K562 (cell line): ENCODE measurements at regions not wholly inside any gene's neighbourhood (a gene's known extent, or its start where the extent isn't known, plus 50 kb on each side); places are given as distances from the start of the nearest gene placed in this dataset.

Source experiments
- ATAC-seq: fragments of 200-7000 bp; cut with Tn5 transposase; 3 replicates; pipeline ENCODE4 v1.9.1; 2020; ENCODE audit warnings: moderate library complexity
- BruUV-seq: library from RNA; stranded (reverse); fragments of 400-500 nt; replicated peaks from 2 replicates; lab custom pipeline; 2021; lab: Mats Ljungman, UMichigan
- CTCF ChIA-PET: fragments of 300-600 bp; formaldehyde crosslinking; extraction: SDS; loops from one replicate; lab custom pipeline; 2021; ENCODE audit warnings: low intra/inter-chr PET ratio; lab: Yijun Ruan, JAX
- POLR2A ChIA-PET: fragments of 300-600, 350-650 bp; sonication (Branson Sonifier 250); formaldehyde crosslinking; extraction: SDS; loops from one replicate; lab custom pipeline; 2021; ENCODE audit warnings: antibody characterized with exemption, inconsistent platforms; lab: Yijun Ruan, JAX
- DNase-seq, 4 experiments: peaks; one replicate each; pipeline versions ENCODE4 v3.0.0 to v3.0.0-alpha.2; 2011 to 2018; ENCODE audit warnings: low spot score in 3 of 4, mixed read lengths in 3 of 4; ENCODE audit errors: extremely low read depth in 1 of 4
- FAIRE-seq: peaks from 2 replicates; lab custom pipeline; 2011; peaks lifted over from hg19 to GRCh38; lab: Jason Lieb, UNC
- H2AFZ ChIP-seq: 2 replicates; pipeline ENCODE4 v1.6.0; 2011; ENCODE audit warnings: low read depth, low read length, control low read depth, inconsistent platforms
- H3K27ac ChIP-seq: fragments of 200-600 bp; 3 replicates; pipeline ENCODE4 v1.8.0; 2011; ENCODE audit warnings: low read depth, mild to moderate bottlenecking, control low read depth, inconsistent platforms, low read length, moderate library complexity, mixed read lengths; ENCODE audit errors: extremely low read depth
- H3K27me3 ChIP-seq, 2 experiments: fragments of 300-600 bp in 1 of 2; 2 replicates in 1 of 2; 3 replicates in 1 of 2; pipeline versions ENCODE4 v1.6.0 to v1.8.0; 2011; ENCODE audit warnings: inconsistent platforms in 2 of 2, low read length in 2 of 2, mild to moderate bottlenecking in 1 of 2, mixed read lengths in 1 of 2, moderate library complexity in 1 of 2; ENCODE audit not compliant: control insufficient read depth in 2 of 2, insufficient read depth in 2 of 2
- H3K36me3 ChIP-seq: fragments of 300-600 bp; 3 replicates; pipeline ENCODE4 v1.8.0; 2011; ENCODE audit warnings: mild to moderate bottlenecking, low read length, inconsistent platforms; ENCODE audit not compliant: control insufficient read depth, insufficient read depth
- H3K4me1 ChIP-seq, 2 experiments: fragments of 200-600 bp in 1 of 2; replicated peaks in 1 of 2; 2 replicates in 1 of 2; 3 replicates in 1 of 2; pipeline versions ENCODE4 v1.5.1 to v1.8.0; 2011; ENCODE audit warnings: inconsistent platforms in 2 of 2, low read length in 2 of 2, mild to moderate bottlenecking in 1 of 2, mixed read lengths in 1 of 2, moderate library complexity in 1 of 2; ENCODE audit not compliant: control insufficient read depth in 2 of 2, insufficient read depth in 2 of 2
- H3K4me2 ChIP-seq: 2 replicates; pipeline ENCODE4 v1.6.1; 2011; ENCODE audit warnings: low read length, control low read depth, inconsistent platforms, mixed read lengths; ENCODE audit not compliant: insufficient read depth
- H3K4me3 ChIP-seq: fragments of 200-600 bp; sonication (generic), shearing (Covaris generic); 2 replicates; pipeline ENCODE4 v1.5.1; 2016; ENCODE audit warnings: control low read depth, inconsistent platforms
- H3K79me2 ChIP-seq: fragments of 200-600 bp; 3 replicates; pipeline ENCODE4 v1.8.0; 2011; ENCODE audit warnings: low read length, inconsistent platforms; ENCODE audit not compliant: control insufficient read depth, insufficient read depth
- H3K9ac ChIP-seq, 2 experiments: 2 replicates each; pipeline versions ENCODE4 v1.6.0 to v1.6.1; 2011; ENCODE audit warnings: low read depth in 2 of 2, low read length in 2 of 2, control low read depth in 1 of 2, inconsistent platforms in 1 of 2, mild to moderate bottlenecking in 1 of 2, mixed read lengths in 1 of 2; ENCODE audit not compliant: insufficient read depth in 1 of 2
- H3K9me1 ChIP-seq: one replicate; pipeline ENCODE4 v1.6.0; 2011; ENCODE audit warnings: inconsistent platforms, mild to moderate bottlenecking, low read length, moderate library complexity; ENCODE audit not compliant: control insufficient read depth, insufficient read depth
- H3K9me3 ChIP-seq: replicated peaks from 2 replicates; pipeline ENCODE4 v1.5.1; 2011; ENCODE audit warnings: low read depth, low read length, inconsistent platforms; ENCODE audit not compliant: control insufficient read depth, insufficient read depth
- H4K20me1 ChIP-seq: replicated peaks from 2 replicates; pipeline ENCODE4 v1.6.1; 2011; ENCODE audit warnings: low read length, inconsistent platforms, mixed read lengths; ENCODE audit not compliant: control insufficient read depth, insufficient read depth
- NRF1 ChIP-seq, 2 experiments: fragments of 450-650 bp; IDR thresholded peaks in 1 of 2; conservative IDR thresholded peaks in 1 of 2; 2 replicates each; pipeline ENCODE4 v1.6.1; 2014; ENCODE audit warnings: mild to moderate bottlenecking in 2 of 2
- PURB ChIP-seq: sonication (generic); formaldehyde crosslinking; IDR thresholded peaks from 2 replicates; pipeline ENCODE4 v1.9.0; 2021; ENCODE audit warnings: low read depth, mild to moderate bottlenecking, missing genetic modification reagents
- WGBS: fragments of 100-300 bp; shearing (Covaris generic); methylation state at CpG from one replicate; pipeline ENCODE4 v1.1.6; 2016; ENCODE audit warnings: low coverage, mixed read lengths; ENCODE audit not compliant: insufficient coverage; ENCODE audit errors: missing lambda C conversion rate; 5-methylcytosine and 5-hydroxymethylcytosine counted together
- in situ Hi-C: fragments of 300-500 bp; cut with MboI; formaldehyde crosslinking; loops from 4 replicates; pipeline ENCODE4 v1.15.0; 2018; ENCODE audit warnings: inconsistent platforms, mixed read lengths
- intact Hi-C: fragments of 100-400 bp; cut with micrococcal nuclease; formaldehyde crosslinking; loops from 2 replicates; pipeline ENCODE4 v1.14.2; 2022
- TF ChIP-seq, protein P1 (sequence below): fragments of 250-450 bp; sonication (Bioruptor Pico); IDR thresholded peaks from 2 replicates; pipeline ENCODE4 v1.8.0; 2022; ENCODE audit warnings: moderate library complexity, mild to moderate bottlenecking, inconsistent platforms

DNA sequence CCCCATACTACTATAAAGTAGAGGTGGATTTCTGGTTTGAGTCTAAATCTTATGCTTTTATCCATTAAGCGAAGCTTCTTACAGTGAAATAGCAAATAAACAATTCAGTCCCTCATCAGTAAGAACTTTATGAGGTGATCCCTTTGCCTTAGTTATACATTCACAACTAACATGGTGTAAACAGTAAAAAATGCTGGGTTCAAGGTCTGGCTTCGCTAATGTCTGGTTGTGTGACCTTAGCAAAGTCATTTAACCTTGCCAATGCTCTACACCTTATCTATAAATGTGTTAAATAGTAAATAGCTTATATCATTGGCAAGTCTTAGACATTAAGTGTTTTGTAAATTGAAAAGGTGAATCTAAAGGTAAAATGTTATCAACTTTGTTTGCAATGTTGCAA, 475.4 kb downstream of the LMO4 start:
- no peak overlapping the region for H2AFZ ChIP-seq
- H3K9me1 ChIP-seq: no peaks in the 10 kb centered on the region
- H3K4me1 ChIP-seq: no peaks in the 10 kb centered on the region
- H3K9ac ChIP-seq: no peak overlapping the region
- 0% methylated on average over 2 of the region's 2 CpGs for WGBS
- ATAC-seq (no peak), FAIRE-seq (no peak), DNase-seq (no peak)
- H3K4me2 ChIP-seq: no peak overlapping the region
- in situ Hi-C loops: no loop called here
- H3K4me3 ChIP-seq: no peak overlapping the region
- ChIA-PET POLR2A (no interaction called here), CTCF (no interaction called here)
- intact Hi-C loops: no loop called here
- H3K9me3 ChIP-seq: no peaks in the 10 kb centered on the region
- no peaks in the 10 kb centered on the region for H3K79me2 ChIP-seq
- H4K20me1 ChIP-seq: no peaks in the 10 kb centered on the region
- H3K27me3 ChIP-seq: no peaks in the 10 kb centered on the region
- H3K36me3 ChIP-seq: no peaks in the 10 kb centered on the region
- TF ChIP-seq NRF1 (conservative IDR thresholded peaks at IDR 0.05 in 1 of 2, IDR thresholded peaks at IDR 0.05 in 1 of 2): no peak
- TF ChIP-seq, protein P1, sequence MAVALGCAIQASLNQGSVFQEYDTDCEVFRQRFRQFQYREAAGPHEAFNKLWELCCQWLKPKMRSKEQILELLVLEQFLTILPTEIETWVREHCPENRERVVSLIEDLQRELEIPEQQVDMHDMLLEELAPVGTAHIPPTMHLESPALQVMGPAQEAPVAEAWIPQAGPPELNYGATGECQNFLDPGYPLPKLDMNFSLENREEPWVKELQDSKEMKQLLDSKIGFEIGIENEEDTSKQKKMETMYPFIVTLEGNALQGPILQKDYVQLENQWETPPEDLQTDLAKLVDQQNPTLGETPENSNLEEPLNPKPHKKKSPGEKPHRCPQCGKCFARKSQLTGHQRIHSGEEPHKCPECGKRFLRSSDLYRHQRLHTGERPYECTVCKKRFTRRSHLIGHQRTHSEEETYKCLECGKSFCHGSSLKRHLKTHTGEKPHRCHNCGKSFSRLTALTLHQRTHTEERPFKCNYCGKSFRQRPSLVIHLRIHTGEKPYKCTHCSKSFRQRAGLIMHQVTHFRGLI (CRISPR knock-in tag): no peak
- TF ChIP-seq PURB (CRISPR knock-in tag): no peak
- H3K27ac ChIP-seq: no peak overlapping the region
- BruUV-seq: no TSS peak
